ENCODE measurements at regions not wholly inside any gene's neighbourhood (a gene's known extent, or its start where the extent isn't known, plus 50 kb on each side); places are given as distances from the start of the nearest gene placed in this dataset.

DNA sequence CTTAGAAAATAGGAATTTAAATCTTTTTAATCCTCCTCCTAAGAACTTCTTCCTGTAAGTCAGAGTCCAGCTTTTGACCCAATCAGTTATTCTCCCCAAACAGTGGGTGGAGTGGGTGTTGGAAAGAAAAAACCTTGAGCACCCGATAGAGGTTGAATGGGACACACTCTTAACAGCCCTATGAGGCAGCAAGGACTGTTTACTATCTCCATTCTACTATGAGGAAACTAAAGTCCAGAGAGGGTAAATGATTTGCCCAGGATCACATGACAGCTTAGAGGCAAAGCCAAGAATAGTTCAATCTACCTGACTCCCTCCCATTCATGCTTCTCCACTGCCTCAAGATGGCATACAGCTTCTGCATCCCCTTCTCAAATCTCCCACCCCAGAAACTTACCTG lies 57.6 kb upstream of the SLC35B4 start:
- no peak for TF ChIP-seq CTCF (IDR thresholded peaks at IDR 0.05)
- no peak for TF ChIP-seq ZFX (IDR thresholded peaks at IDR 0.05; ENCODE audit: borderline replicate concordance)

Data from 22Rv1 (cell line).